DND-41 (cell line): ENCODE measurements at regions not wholly inside any gene's neighbourhood (a gene's known extent, or its start where the extent isn't known, plus 50 kb on each side); places are given as distances from the start of the nearest gene placed in this dataset.

Experiments
- EZH2 ChIP-seq: IDR thresholded peaks from 3 replicates; pipeline ENCODE4 v1.6.1; 2012; ENCODE audit warnings: borderline replicate concordance, low read depth, mild to moderate bottlenecking, moderate library complexity, low read length, inconsistent platforms; ENCODE audit not compliant: severe bottlenecking
- TF ChIP-seq, protein P1 (sequence below): IDR thresholded peaks from 2 replicates; pipeline ENCODE4 v1.5.1; 2012; ENCODE audit warnings: borderline replicate concordance, low read length, moderate library complexity, mild to moderate bottlenecking; ENCODE audit not compliant: poor library complexity, severe bottlenecking; ENCODE audit errors: extremely low read depth

DNA sequence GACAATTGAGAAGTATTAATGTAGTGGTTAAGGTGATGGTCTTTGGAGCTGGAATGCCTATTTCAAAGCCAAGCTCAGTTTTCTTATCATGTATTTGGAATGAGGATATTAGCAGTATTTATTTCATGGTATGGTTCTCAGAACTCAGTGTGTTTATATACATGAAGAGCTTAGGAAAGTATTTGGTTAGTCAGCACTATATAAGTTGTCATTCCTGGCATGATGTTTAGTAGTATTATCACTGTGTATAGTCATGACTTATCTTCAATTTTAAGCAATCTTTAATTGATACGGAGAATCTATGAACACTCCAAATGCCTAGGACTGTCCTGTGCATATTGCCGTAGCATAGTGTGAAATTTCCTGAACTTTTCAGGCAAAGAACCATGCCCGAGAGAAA lies 501.9 kb upstream of the USP24 start:
- no peak for TF ChIP-seq EZH2
- TF ChIP-seq, protein P1, sequence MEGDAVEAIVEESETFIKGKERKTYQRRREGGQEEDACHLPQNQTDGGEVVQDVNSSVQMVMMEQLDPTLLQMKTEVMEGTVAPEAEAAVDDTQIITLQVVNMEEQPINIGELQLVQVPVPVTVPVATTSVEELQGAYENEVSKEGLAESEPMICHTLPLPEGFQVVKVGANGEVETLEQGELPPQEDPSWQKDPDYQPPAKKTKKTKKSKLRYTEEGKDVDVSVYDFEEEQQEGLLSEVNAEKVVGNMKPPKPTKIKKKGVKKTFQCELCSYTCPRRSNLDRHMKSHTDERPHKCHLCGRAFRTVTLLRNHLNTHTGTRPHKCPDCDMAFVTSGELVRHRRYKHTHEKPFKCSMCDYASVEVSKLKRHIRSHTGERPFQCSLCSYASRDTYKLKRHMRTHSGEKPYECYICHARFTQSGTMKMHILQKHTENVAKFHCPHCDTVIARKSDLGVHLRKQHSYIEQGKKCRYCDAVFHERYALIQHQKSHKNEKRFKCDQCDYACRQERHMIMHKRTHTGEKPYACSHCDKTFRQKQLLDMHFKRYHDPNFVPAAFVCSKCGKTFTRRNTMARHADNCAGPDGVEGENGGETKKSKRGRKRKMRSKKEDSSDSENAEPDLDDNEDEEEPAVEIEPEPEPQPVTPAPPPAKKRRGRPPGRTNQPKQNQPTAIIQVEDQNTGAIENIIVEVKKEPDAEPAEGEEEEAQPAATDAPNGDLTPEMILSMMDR = no peak
